ENCODE measurements at regions not wholly inside any gene's neighbourhood (a gene's known extent, or its start where the extent isn't known, plus 50 kb on each side); places are given as distances from the start of the nearest gene placed in this dataset.

- TF ChIP-seq CTCF (IDR thresholded peaks at IDR 0.05; ENCODE audit: insufficient read depth, low read length, poor library complexity, severe bottlenecking): no peak
- TF ChIP-seq EZH2phosphoT487 (conservative IDR thresholded peaks at IDR 0.05; ENCODE audit: low read length): no peak
Observed at GRCh38 chr2:162928356-162928755, 89.8 kb upstream of the KCNH7 start.
